ENCODE measurements at regions not wholly inside any gene's neighbourhood (a gene's known extent, or its start where the extent isn't known, plus 50 kb on each side); places are given as distances from the start of the nearest gene placed in this dataset.

GRCh38 chr15:91471468-91471867 is 371.4 kb downstream of the SV2B start (continued):
- no peak for TF ChIP-seq ZBTB40 (IDR thresholded peaks at IDR 0.05)
- no peak for TF ChIP-seq ZBTB40 (CRISPR knock-in tag; IDR thresholded peaks at IDR 0.05)
- TF ChIP-seq ZNF436 (CRISPR knock-in tag; IDR thresholded peaks at IDR 0.05), result no peak
- no peak for TF ChIP-seq SIN3B (IDR thresholded peaks at IDR 0.05; ENCODE audit: low read depth)
- no peak for TF ChIP-seq ZNF740 (CRISPR knock-in tag; IDR thresholded peaks at IDR 0.05)
- no peak for TF ChIP-seq ZNF740 (tag; IDR thresholded peaks at IDR 0.05)
- no peak for TF ChIP-seq KAT2B (IDR thresholded peaks at IDR 0.05; ENCODE audit: low read depth, low read length)
- TF ChIP-seq DACH1 (IDR thresholded peaks at IDR 0.05; ENCODE audit: partially characterized antibody), result no peak
- TF ChIP-seq ZNF449 (CRISPR knock-in tag; IDR thresholded peaks at IDR 0.05), result no peak
